ENCODE measurements at regions not wholly inside any gene's neighbourhood (a gene's known extent, or its start where the extent isn't known, plus 50 kb on each side); places are given as distances from the start of the nearest gene placed in this dataset.
"Not testable (repeated sequence)": the region's sequence is repeated elsewhere in the genome, so short reads cannot be mapped to it uniquely, and the experiment has no call there.

GRCh38 chr4:95779447-95779846 lies 60.4 kb upstream of the PDHA2 start:
- Histone ChIP-seq H3K4me1 (ENCODE audit: control insufficient read depth, low read depth, low read length) (no peaks in the 10 kb centered on the region), H2BK5ac (ENCODE audit: low read length) (no peak overlapping the region), H3K4ac (ENCODE audit: low read depth, low read length) (no peak overlapping the region), H3K18ac (ENCODE audit: low read length) (no peak overlapping the region), H3K79me1 (ENCODE audit: low read length) (no peaks in the 10 kb centered on the region), H4K8ac (ENCODE audit: low read depth, low read length) (no peak overlapping the region), H2BK120ac (ENCODE audit: low read depth, low read length) (no peak overlapping the region), H3K9ac (ENCODE audit: low read length) (no peak overlapping the region), H2BK15ac (replicated peaks; ENCODE audit: low read depth) (no peak overlapping the region), H3K56ac (ENCODE audit: low read length) (no peak overlapping the region), H4K5ac (ENCODE audit: low read length) (no peak overlapping the region), H3K79me2 (ENCODE audit: control insufficient read depth, insufficient read depth, low read length) (no peaks in the 10 kb centered on the region), H2AK5ac (ENCODE audit: low read length) (no peak overlapping the region), H3K4me3 (ENCODE audit: low read length) (no peak overlapping the region), H3K36me3 (ENCODE audit: control insufficient read depth, insufficient read depth, low read length) (no peaks in the 10 kb centered on the region), H3K4me2 (ENCODE audit: low read length) (no peak overlapping the region), H3K27me3 (ENCODE audit: insufficient read depth, low read length, poor library complexity) (no peaks in the 10 kb centered on the region), H3K27ac (ENCODE audit: low read depth, low read length) (no peak overlapping the region), H3K23ac (ENCODE audit: low read length) (no peak overlapping the region)
- no peak for DNase-seq
- whole genome bisulfite sequencing (ENCODE audit: extremely low coverage, insufficient coverage, low lambda C conversion rate), result no CpG with 5 or more reads among the region's 1 CpG

- no peak overlapping the region for H3K56ac ChIP-seq (ENCODE audit: low read length)
- no peak overlapping the region for H3K18ac ChIP-seq (ENCODE audit: low read length)
- H3K36me3 ChIP-seq (ENCODE audit: control insufficient read depth, insufficient read depth, low read length), result no peaks in the 10 kb centered on the region
- no peaks in the 10 kb centered on the region for H3K4me1 ChIP-seq (ENCODE audit: control insufficient read depth, low read depth, low read length)
- H3K4ac ChIP-seq (ENCODE audit: low read depth, low read length), result no peak overlapping the region
- H3K27ac ChIP-seq (ENCODE audit: low read depth, low read length), result no peak overlapping the region
- no peak overlapping the region for H3K4me2 ChIP-seq (ENCODE audit: low read length)
- no peaks in the 10 kb centered on the region for H3K79me1 ChIP-seq (ENCODE audit: low read length)
- no peaks in the 10 kb centered on the region for H3K27me3 ChIP-seq (ENCODE audit: insufficient read depth, low read length, poor library complexity)
- no peak overlapping the region for H3K4me3 ChIP-seq (ENCODE audit: low read length)
- H2AK5ac ChIP-seq (ENCODE audit: low read length), result no peak overlapping the region
- no peak overlapping the region for H2BK5ac ChIP-seq (ENCODE audit: low read length)
- no peak overlapping the region for H3K23ac ChIP-seq (ENCODE audit: low read length)
- no peak overlapping the region for H2BK120ac ChIP-seq (ENCODE audit: low read depth, low read length)
- no peak overlapping the region for H4K8ac ChIP-seq (ENCODE audit: low read depth, low read length)
- no peak overlapping the region for H3K9ac ChIP-seq (ENCODE audit: low read length)
- no peak for DNase-seq
- no peak overlapping the region for H2BK15ac ChIP-seq (replicated peaks; ENCODE audit: low read depth)
- no peak overlapping the region for H4K5ac ChIP-seq (ENCODE audit: low read length)
- no peaks in the 10 kb centered on the region for H3K79me2 ChIP-seq (ENCODE audit: control insufficient read depth, insufficient read depth, low read length)
Measured at GRCh38 chr4:95778666-95779065, 61.2 kb upstream of the PDHA2 start.

- not testable (repeated sequence) for H4K8ac ChIP-seq (ENCODE audit: low read depth, low read length); DNase-seq; H3K79me2 ChIP-seq (ENCODE audit: control insufficient read depth, insufficient read depth, low read length); H3K9ac ChIP-seq (ENCODE audit: low read length); H3K4me2 ChIP-seq (ENCODE audit: low read length); H3K18ac ChIP-seq (ENCODE audit: low read length); H3K4me3 ChIP-seq (ENCODE audit: low read length); H3K79me1 ChIP-seq (ENCODE audit: low read length); H3K4me1 ChIP-seq (ENCODE audit: control insufficient read depth, low read depth, low read length); H3K23ac ChIP-seq (ENCODE audit: low read length); H2AK5ac ChIP-seq (ENCODE audit: low read length); H4K5ac ChIP-seq (ENCODE audit: low read length); H3K4ac ChIP-seq (ENCODE audit: low read depth, low read length); H2BK5ac ChIP-seq (ENCODE audit: low read length); H3K36me3 ChIP-seq (ENCODE audit: control insufficient read depth, insufficient read depth, low read length); H3K56ac ChIP-seq (ENCODE audit: low read length); H2BK15ac ChIP-seq (replicated peaks; ENCODE audit: low read depth); H3K27ac ChIP-seq (ENCODE audit: low read depth, low read length); H3K27me3 ChIP-seq (ENCODE audit: insufficient read depth, low read length, poor library complexity); H2BK120ac ChIP-seq (ENCODE audit: low read depth, low read length)
- WGBS (ENCODE audit: extremely low coverage, insufficient coverage, low lambda C conversion rate), result no CpG with 5 or more reads among the region's 3 CpGs
Measured at GRCh38 chr4:95770605-95771004, 69.3 kb upstream of the PDHA2 start.

- Histone ChIP-seq H3K4me2 (ENCODE audit: low read length) (no peak overlapping the region), H3K56ac (ENCODE audit: low read length) (no peak overlapping the region), H3K4me1 (ENCODE audit: control insufficient read depth, low read depth, low read length) (peaks cover 4% of the 10 kb centered on the region), H2AK5ac (ENCODE audit: low read length) (no peak overlapping the region), H3K18ac (ENCODE audit: low read length) (no peak overlapping the region), H3K79me2 (ENCODE audit: control insufficient read depth, insufficient read depth, low read length) (no peaks in the 10 kb centered on the region), H3K27ac (ENCODE audit: low read depth, low read length) (no peak overlapping the region), H4K5ac (ENCODE audit: low read length) (no peak overlapping the region), H3K36me3 (ENCODE audit: control insufficient read depth, insufficient read depth, low read length) (no peaks in the 10 kb centered on the region), H3K23ac (ENCODE audit: low read length) (no peak overlapping the region), H4K8ac (ENCODE audit: low read depth, low read length) (no peak overlapping the region), H2BK120ac (ENCODE audit: low read depth, low read length) (no peak overlapping the region), H3K4ac (ENCODE audit: low read depth, low read length) (no peak overlapping the region), H3K79me1 (ENCODE audit: low read length) (no peaks in the 10 kb centered on the region), H3K9ac (ENCODE audit: low read length) (no peak overlapping the region), H2BK15ac (replicated peaks; ENCODE audit: low read depth) (no peak overlapping the region), H3K27me3 (ENCODE audit: insufficient read depth, low read length, poor library complexity) (no peaks in the 10 kb centered on the region), H3K4me3 (ENCODE audit: low read length) (no peak overlapping the region), H2BK5ac (ENCODE audit: low read length) (no peak overlapping the region)
- DNase-seq, result no peak
- no CpG with 5 or more reads among the region's 3 CpGs for WGBS (ENCODE audit: extremely low coverage, insufficient coverage, low lambda C conversion rate)
Measured at GRCh38 chr4:95764961-95765360, 74.9 kb upstream of the PDHA2 start.

GRCh38 chr4:95761871-95762270 lies 78.0 kb upstream of the PDHA2 start:
- Histone ChIP-seq H3K27me3 (ENCODE audit: insufficient read depth, low read length, poor library complexity) (no peaks in the 10 kb centered on the region), H3K79me2 (ENCODE audit: control insufficient read depth, insufficient read depth, low read length) (no peaks in the 10 kb centered on the region), H3K56ac (ENCODE audit: low read length) (no peak overlapping the region), H3K79me1 (ENCODE audit: low read length) (no peaks in the 10 kb centered on the region), H4K5ac (ENCODE audit: low read length) (no peak overlapping the region), H3K4me1 (ENCODE audit: control insufficient read depth, low read depth, low read length) (peaks cover 4% of the 10 kb centered on the region), H2BK120ac (ENCODE audit: low read depth, low read length) (peak overlapping the region; percentile 93), H3K9ac (ENCODE audit: low read length) (no peak overlapping the region), H3K4me2 (ENCODE audit: low read length) (no peak overlapping the region), H3K18ac (ENCODE audit: low read length) (peak overlapping the region; percentile 9), H4K8ac (ENCODE audit: low read depth, low read length) (peak overlapping the region; percentile 65), H3K4ac (ENCODE audit: low read depth, low read length) (no peak overlapping the region), H3K23ac (ENCODE audit: low read length) (no peak overlapping the region), H3K36me3 (ENCODE audit: control insufficient read depth, insufficient read depth, low read length) (no peaks in the 10 kb centered on the region), H3K4me3 (ENCODE audit: low read length) (no peak overlapping the region), H2BK15ac (replicated peaks; ENCODE audit: low read depth) (no peak overlapping the region), H2BK5ac (ENCODE audit: low read length) (no peak overlapping the region), H3K27ac (ENCODE audit: low read depth, low read length) (no peak overlapping the region), H2AK5ac (ENCODE audit: low read length) (no peak overlapping the region)
- DNase-seq, result no peak
- no CpG with 5 or more reads among the region's 3 CpGs for WGBS (ENCODE audit: extremely low coverage, insufficient coverage, low lambda C conversion rate)

GRCh38 chr4:95761426-95761825 lies 78.5 kb upstream of the PDHA2 start:
- Histone ChIP-seq H3K4me3 (ENCODE audit: low read length) (no peak overlapping the region), H3K79me1 (ENCODE audit: low read length) (no peaks in the 10 kb centered on the region), H3K27me3 (ENCODE audit: insufficient read depth, low read length, poor library complexity) (no peaks in the 10 kb centered on the region), H3K18ac (ENCODE audit: low read length) (peak overlapping the region; percentile 9), H3K4ac (ENCODE audit: low read depth, low read length) (no peak overlapping the region), H3K4me1 (ENCODE audit: control insufficient read depth, low read depth, low read length) (peaks cover 4% of the 10 kb centered on the region), H3K56ac (ENCODE audit: low read length) (no peak overlapping the region), H4K8ac (ENCODE audit: low read depth, low read length) (peak overlapping the region; percentile 65), H2BK120ac (ENCODE audit: low read depth, low read length) (peak overlapping the region; percentile 93), H3K9ac (ENCODE audit: low read length) (no peak overlapping the region), H3K23ac (ENCODE audit: low read length) (no peak overlapping the region), H4K5ac (ENCODE audit: low read length) (no peak overlapping the region), H3K36me3 (ENCODE audit: control insufficient read depth, insufficient read depth, low read length) (no peaks in the 10 kb centered on the region), H2AK5ac (ENCODE audit: low read length) (no peak overlapping the region), H2BK15ac (replicated peaks; ENCODE audit: low read depth) (no peak overlapping the region), H3K79me2 (ENCODE audit: control insufficient read depth, insufficient read depth, low read length) (no peaks in the 10 kb centered on the region), H3K27ac (ENCODE audit: low read depth, low read length) (no peak overlapping the region), H2BK5ac (ENCODE audit: low read length) (no peak overlapping the region), H3K4me2 (ENCODE audit: low read length) (no peak overlapping the region)
- DNase-seq, result peak; percentile 28
- no CpG with 5 or more reads among the region's 1 CpG for WGBS (ENCODE audit: extremely low coverage, insufficient coverage, low lambda C conversion rate)

Measured in mesendoderm (in vitro differentiated cells).